B cell (primary cell): ENCODE measurements at regions not wholly inside any gene's neighbourhood (a gene's known extent, or its start where the extent isn't known, plus 50 kb on each side); places are given as distances from the start of the nearest gene placed in this dataset.

Experiments
- ATAC-seq: fragments of 200-7000 bp; cut with Tn5 transposase; one replicate; pipeline ENCODE4 v1.10.0; 2021; ENCODE audit warnings: low read depth, mild to moderate bottlenecking, moderate number of reproducible peaks, moderate library complexity
- CTCF ChIA-PET: fragments of 350-600 bp; sonication (Branson Sonifier 250); formaldehyde crosslinking; loops from one replicate; lab custom pipeline; 2021; ENCODE audit warnings: antibody characterized with exemption, inconsistent platforms; lab: Charles Lee
- POLR2A ChIA-PET: fragments of 350-600 bp; sonication (Branson Sonifier 250); formaldehyde crosslinking; loops from one replicate; lab custom pipeline; 2021; ENCODE audit warnings: antibody characterized with exemption; lab: Charles Lee
- DNase-seq: peaks from one replicate; pipeline ENCODE4 v3.0.0; 2013
- H2AFZ ChIP-seq: 2 replicates; pipeline ENCODE4 v1.6.1; 2012; ENCODE audit warnings: mild to moderate bottlenecking, low read depth, low read length; ENCODE audit not compliant: insufficient read depth, poor library complexity, severe bottlenecking
- H3K27ac ChIP-seq, 2 donors: 1 replicate in 1 of 2; 2 replicates in 1 of 2; pipeline ENCODE4 v1.5.1; 2012 to 2013; ENCODE audit warnings: low read length in 2 of 2, mild to moderate bottlenecking in 2 of 2, moderate library complexity in 1 of 2
- H3K27me3 ChIP-seq, 4 experiments: fragments of 200-600 bp in 1 of 4; sonication (generic) in 1 of 4; replicated peaks in 1 of 4; 1 replicate in 2 of 4; 2 replicates in 2 of 4; pipeline versions ENCODE4 v1.6.1 to v1.7.0; 2013 to 2016; ENCODE audit warnings: low read length in 3 of 4, mild to moderate bottlenecking in 2 of 4, mixed read lengths in 1 of 4, moderate library complexity in 1 of 4; ENCODE audit not compliant: insufficient read depth in 4 of 4, control insufficient read depth in 3 of 4; ENCODE audit errors: control extremely low read depth in 1 of 4
- H3K36me3 ChIP-seq, 2 experiments: replicated peaks in 1 of 2; 1 replicate in 1 of 2; 2 replicates in 1 of 2; pipeline versions ENCODE4 v1.6.1 to v1.7.1; 2013; ENCODE audit warnings: low read length in 1 of 2; ENCODE audit not compliant: insufficient read depth in 2 of 2, control insufficient read depth in 1 of 2; ENCODE audit errors: control extremely low read depth in 1 of 2, extremely low read depth in 1 of 2
- H3K4me1 ChIP-seq, 2 donors: fragments of 200-600 bp in 1 of 2; sonication (generic) in 1 of 2; 1 replicate in 1 of 2; 2 replicates in 1 of 2; pipeline versions ENCODE4 v1.5.1 to v1.6.1; 2013 to 2017; ENCODE audit warnings: low read length in 2 of 2; ENCODE audit not compliant: control insufficient read depth in 2 of 2, insufficient read depth in 2 of 2
- H3K4me2 ChIP-seq: replicated peaks from 2 replicates; pipeline ENCODE3; 2012; ENCODE audit warnings: mild to moderate bottlenecking, low read depth, low read length; ENCODE audit not compliant: poor library complexity, severe bottlenecking
- H3K4me3 ChIP-seq, 5 experiments: fragments of 200-600 bp in 1 of 5; sonication (generic) in 1 of 5; 1 replicate in 3 of 5; 2 replicates in 2 of 5; pipeline versions ENCODE4 v1.5.1 to v1.7.0; 2011 to 2016; ENCODE audit warnings: low read length in 4 of 5, mild to moderate bottlenecking in 4 of 5, low read depth in 2 of 5, control low read depth in 1 of 5, moderate library complexity in 1 of 5; ENCODE audit not compliant: insufficient read depth in 1 of 5; ENCODE audit errors: control extremely low read depth in 1 of 5, extremely low read depth in 1 of 5
- H3K79me2 ChIP-seq: fragments of 200-600 bp; sonication (generic); one replicate; pipeline ENCODE4 v1.6.0; 2016; ENCODE audit warnings: low read length; ENCODE audit not compliant: control insufficient read depth, insufficient read depth
- H3K9ac ChIP-seq: fragments of 200-600 bp; sonication (generic); 2 replicates; pipeline ENCODE4 v1.6.1; 2017; ENCODE audit warnings: mild to moderate bottlenecking, low read length, moderate library complexity
- H3K9me3 ChIP-seq, 3 donors: one replicate each; pipeline versions ENCODE4 v1.6.1 to v1.7.1; 2013; ENCODE audit warnings: low read length in 2 of 3; ENCODE audit not compliant: control insufficient read depth in 2 of 3, insufficient read depth in 1 of 3; ENCODE audit errors: control extremely low read depth in 1 of 3
- H4K20me1 ChIP-seq: 2 replicates; pipeline ENCODE4 v1.6.0; 2012; ENCODE audit warnings: mild to moderate bottlenecking, low read length; ENCODE audit not compliant: insufficient read depth, control insufficient read depth, poor library complexity, severe bottlenecking
- H3K27ac Mint-ChIP-seq: one replicate; pipeline ENCODE4 v1.8.0; 2021; ENCODE audit warnings: mixed read lengths
- H3K27me3 Mint-ChIP-seq: one replicate; pipeline ENCODE4 v1.8.0; 2021; ENCODE audit warnings: mixed read lengths
- H3K4me1 Mint-ChIP-seq: one replicate; pipeline ENCODE4 v1.8.0; 2021; ENCODE audit warnings: mixed read lengths
- H3K4me3 Mint-ChIP-seq: one replicate; pipeline ENCODE4 v1.8.0; 2021; ENCODE audit warnings: mixed read lengths
- H3K9me3 Mint-ChIP-seq: one replicate; pipeline ENCODE4 v1.8.0; 2022; ENCODE audit warnings: mixed read lengths; ENCODE audit not compliant: insufficient read depth
- CTCF ChIP-seq: fragments of 200-600 bp; IDR thresholded peaks from one replicate; pipeline ENCODE4 v1.8.0; 2022; ENCODE audit warnings: antibody characterized with exemption, mild to moderate bottlenecking
- EZH2 ChIP-seq: IDR thresholded peaks from 2 replicates; pipeline ENCODE4 v1.6.1; 2012; ENCODE audit warnings: borderline replicate concordance, low read depth, mild to moderate bottlenecking, moderate library complexity, low read length; ENCODE audit not compliant: insufficient read depth, poor library complexity, severe bottlenecking
- WGBS: methylation state at CpG from one replicate; pipeline ENCODE4 v1.1.5; 2013; ENCODE audit warnings: missing lambda C conversion rate; ENCODE audit not compliant: insufficient coverage; 5-methylcytosine and 5-hydroxymethylcytosine counted together
- intact Hi-C: fragments of 100-400 bp; cut with micrococcal nuclease; formaldehyde crosslinking; loops from one replicate; pipeline ENCODE4 v1.10.0; 2022

GRCh38 chr4:189279188-189279587, 661.5 kb upstream of the FRG1 start:
- H4K20me1 ChIP-seq, result no peaks in the 10 kb centered on the region
- H3K27ac ChIP-seq, result no peak overlapping the region
- Mint-ChIP-seq H3K27me3 (no peaks in the 10 kb centered on the region), H3K9me3 (no peaks in the 10 kb centered on the region), H3K4me1 (no peaks in the 10 kb centered on the region), H3K4me3 (no peak overlapping the region), H3K27ac (no peak overlapping the region)
- H3K79me2 ChIP-seq, result no peaks in the 10 kb centered on the region
- no peak overlapping the region for H2AFZ ChIP-seq
- H3K9me3 ChIP-seq, result peaks cover 0 to 10% (median 0%) of the 10 kb centered on the region in 3 donors
- ATAC-seq (no peak), DNase-seq (no peak)
- H3K27me3 ChIP-seq, result no peaks in the 10 kb centered on the region
- no peak overlapping the region for H3K9ac ChIP-seq
- H3K4me2 ChIP-seq, result no peak overlapping the region
- no peaks in the 10 kb centered on the region for H3K4me1 ChIP-seq
- H3K4me3 ChIP-seq, result no peak overlapping the region
- POLR2A ChIA-PET, result no interaction called here
- intact Hi-C loops, result no loop called here
- WGBS, result 87% methylated on average over 11 of the region's 11 CpGs
- H3K36me3 ChIP-seq, result no peaks in the 10 kb centered on the region
- TF ChIP-seq CTCF (no peak), EZH2 (no peak)
- CTCF ChIA-PET, result no interaction called here

- H3K9me3 Mint-ChIP-seq, result no peaks in the 10 kb centered on the region
- no peaks in the 10 kb centered on the region for H3K36me3 ChIP-seq
- no peaks in the 10 kb centered on the region for H4K20me1 ChIP-seq
- WGBS, result 63% methylated on average over 5 of the region's 8 CpGs
- DNase-seq (no peak), ATAC-seq (no peak)
- TF ChIP-seq CTCF, result no peak
- no peak for TF ChIP-seq EZH2
- H3K4me1 Mint-ChIP-seq, result no peaks in the 10 kb centered on the region
- no peak overlapping the region for H3K4me3 Mint-ChIP-seq
- H3K27ac ChIP-seq, result no peak overlapping the region
- no peak overlapping the region for H3K4me3 ChIP-seq
- no peak overlapping the region for H3K9ac ChIP-seq
- no peaks in the 10 kb centered on the region for H3K27me3 Mint-ChIP-seq
- CTCF ChIA-PET, result no interaction called here
- H3K27me3 ChIP-seq, result no peaks in the 10 kb centered on the region
- H3K9me3 ChIP-seq, result peaks cover 0 to 28% (median 0%) of the 10 kb centered on the region in 3 donors
- POLR2A ChIA-PET, result no interaction called here
- H2AFZ ChIP-seq, result no peak overlapping the region
- no peaks in the 10 kb centered on the region for H3K79me2 ChIP-seq
- no peak overlapping the region for H3K27ac Mint-ChIP-seq
- no peaks in the 10 kb centered on the region for H3K4me1 ChIP-seq
- intact Hi-C loops, result no loop called here
- no peak overlapping the region for H3K4me2 ChIP-seq
Observed at GRCh38 chr4:189285377-189285776, 655.3 kb upstream of the FRG1 start.
